MM.1S (cell line): ENCODE measurements at regions not wholly inside any gene's neighbourhood (a gene's known extent, or its start where the extent isn't known, plus 50 kb on each side); places are given as distances from the start of the nearest gene placed in this dataset.

Experiments
- DNase-seq: peaks from one replicate; pipeline ENCODE4 v3.0.0-alpha.2; 2015
- H2AFZ ChIP-seq: fragments of 300-600 bp; sonication (generic); 2 replicates; pipeline ENCODE4 v1.6.0; 2016; ENCODE audit warnings: antibody characterized with exemption, low read length
- H3F3A ChIP-seq: fragments of 300-600 bp; sonication (generic); 2 replicates; pipeline ENCODE4 v1.6.1; 2016; ENCODE audit warnings: mild to moderate bottlenecking, antibody characterized with exemption, low read length, moderate library complexity, mixed read lengths; ENCODE audit not compliant: insufficient read depth
- H3K27ac ChIP-seq: fragments of 300-600 bp; sonication (generic); 2 replicates; pipeline ENCODE4 v1.5.1; 2016; ENCODE audit warnings: mild to moderate bottlenecking, low read length
- H3K27me3 ChIP-seq: fragments of 300-600 bp; sonication (generic); replicated peaks from 2 replicates; pipeline ENCODE4 v1.6.0; 2016; ENCODE audit warnings: low read length; ENCODE audit not compliant: insufficient read depth
- H3K36me3 ChIP-seq: fragments of 300-600 bp; sonication (generic); replicated peaks from 2 replicates; pipeline ENCODE4 v1.6.1; 2016; ENCODE audit warnings: mild to moderate bottlenecking, low read length, mixed read lengths; ENCODE audit not compliant: insufficient read depth
- H3K4me1 ChIP-seq: fragments of 300-600 bp; sonication (generic); 2 replicates; pipeline ENCODE4 v1.6.1; 2016; ENCODE audit warnings: low read length, mixed read lengths
- H3K4me2 ChIP-seq: fragments of 300-600 bp; sonication (generic); 2 replicates; pipeline ENCODE4 v1.6.0; 2016; ENCODE audit warnings: low read depth, low read length
- H3K4me3 ChIP-seq: fragments of 300-600 bp; sonication (generic); 2 replicates; pipeline ENCODE4 v1.5.1; 2016; ENCODE audit warnings: low read length, mixed read lengths
- H3K79me2 ChIP-seq: fragments of 300-600 bp; sonication (generic); 2 replicates; pipeline ENCODE4 v1.6.1; 2016; ENCODE audit warnings: mixed run types, low read length, mixed read lengths
- H3K9ac ChIP-seq: fragments of 300-600 bp; sonication (generic); 2 replicates; pipeline ENCODE4 v1.6.1; 2016; ENCODE audit warnings: low read length, mixed read lengths
- H3K9me2 ChIP-seq: fragments of 300-600 bp; sonication (generic); replicated peaks from 2 replicates; pipeline ENCODE4 v1.6.1; 2016; ENCODE audit warnings: mild to moderate bottlenecking, low read length, mixed read lengths; ENCODE audit not compliant: insufficient read depth
- H3K9me3 ChIP-seq: fragments of 300-600 bp; sonication (generic); replicated peaks from 2 replicates; pipeline ENCODE4 v1.6.1; 2016; ENCODE audit warnings: mild to moderate bottlenecking, low read length, mixed read lengths; ENCODE audit not compliant: insufficient read depth
- H4K20me1 ChIP-seq: fragments of 300-600 bp; sonication (generic); 2 replicates; pipeline ENCODE4 v1.6.1; 2016; ENCODE audit warnings: mild to moderate bottlenecking, low read length, moderate library complexity, mixed read lengths; ENCODE audit not compliant: insufficient read depth
- EZH2 ChIP-seq: fragments of 300-600 bp; sonication (generic); optimal IDR thresholded peaks from 2 replicates; pipeline ENCODE3; 2017; ENCODE audit warnings: low read depth, mild to moderate bottlenecking, antibody characterized with exemption, low read length, mixed read lengths
- EZH2phosphoT487 ChIP-seq: fragments of 300-600 bp; sonication (generic); IDR thresholded peaks from 2 replicates; pipeline ENCODE4 v1.6.1; 2018; ENCODE audit warnings: antibody characterized with exemption, low read length
- TF ChIP-seq, protein P1 (sequence below): fragments of 300-600 bp; sonication (generic); IDR thresholded peaks from 2 replicates; pipeline ENCODE4 v1.5.1; 2016; ENCODE audit warnings: antibody characterized with exemption, low read length, mixed read lengths

GRCh38 chr18:39205565-39206195 lies 1640.1 kb upstream of the CELF4 start:
- no peaks in the 10 kb centered on the region for H3K36me3 ChIP-seq
- H3K4me2 ChIP-seq: no peak overlapping the region
- H3K27ac ChIP-seq: no peak overlapping the region
- H3K79me2 ChIP-seq: no peaks in the 10 kb centered on the region
- no peaks in the 10 kb centered on the region for H4K20me1 ChIP-seq
- no peak overlapping the region for H2AFZ ChIP-seq
- TF ChIP-seq EZH2phosphoT487 (no peak), EZH2 (no peak)
- TF ChIP-seq, protein P1, sequence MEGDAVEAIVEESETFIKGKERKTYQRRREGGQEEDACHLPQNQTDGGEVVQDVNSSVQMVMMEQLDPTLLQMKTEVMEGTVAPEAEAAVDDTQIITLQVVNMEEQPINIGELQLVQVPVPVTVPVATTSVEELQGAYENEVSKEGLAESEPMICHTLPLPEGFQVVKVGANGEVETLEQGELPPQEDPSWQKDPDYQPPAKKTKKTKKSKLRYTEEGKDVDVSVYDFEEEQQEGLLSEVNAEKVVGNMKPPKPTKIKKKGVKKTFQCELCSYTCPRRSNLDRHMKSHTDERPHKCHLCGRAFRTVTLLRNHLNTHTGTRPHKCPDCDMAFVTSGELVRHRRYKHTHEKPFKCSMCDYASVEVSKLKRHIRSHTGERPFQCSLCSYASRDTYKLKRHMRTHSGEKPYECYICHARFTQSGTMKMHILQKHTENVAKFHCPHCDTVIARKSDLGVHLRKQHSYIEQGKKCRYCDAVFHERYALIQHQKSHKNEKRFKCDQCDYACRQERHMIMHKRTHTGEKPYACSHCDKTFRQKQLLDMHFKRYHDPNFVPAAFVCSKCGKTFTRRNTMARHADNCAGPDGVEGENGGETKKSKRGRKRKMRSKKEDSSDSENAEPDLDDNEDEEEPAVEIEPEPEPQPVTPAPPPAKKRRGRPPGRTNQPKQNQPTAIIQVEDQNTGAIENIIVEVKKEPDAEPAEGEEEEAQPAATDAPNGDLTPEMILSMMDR: no peak
- no peak for DNase-seq
- no peaks in the 10 kb centered on the region for H3K9me3 ChIP-seq
- no peaks in the 10 kb centered on the region for H3F3A ChIP-seq
- H3K9ac ChIP-seq: no peak overlapping the region
- H3K27me3 ChIP-seq: no peaks in the 10 kb centered on the region
- H3K4me1 ChIP-seq: no peaks in the 10 kb centered on the region
- no peaks in the 10 kb centered on the region for H3K9me2 ChIP-seq
- no peak overlapping the region for H3K4me3 ChIP-seq

GRCh38 chr18:39200153-39200552 lies 1634.6 kb upstream of the CELF4 start:
- Histone ChIP-seq H3K9me2 (no peaks in the 10 kb centered on the region), H3F3A (no peaks in the 10 kb centered on the region), H3K79me2 (no peaks in the 10 kb centered on the region), H3K36me3 (no peaks in the 10 kb centered on the region), H2AFZ (no peak overlapping the region), H3K9ac (no peak overlapping the region), H4K20me1 (no peaks in the 10 kb centered on the region), H3K9me3 (no peaks in the 10 kb centered on the region), H3K4me1 (no peaks in the 10 kb centered on the region), H3K27ac (no peak overlapping the region), H3K4me3 (no peak overlapping the region), H3K27me3 (no peaks in the 10 kb centered on the region), H3K4me2 (no peak overlapping the region)
- TF ChIP-seq EZH2phosphoT487: no peak
- TF ChIP-seq, protein P1: no peak
- no peak for TF ChIP-seq EZH2
- DNase-seq: no peak

- H3K79me2 ChIP-seq: no peaks in the 10 kb centered on the region
- H3K27ac ChIP-seq: no peak overlapping the region
- no peak overlapping the region for H3K4me2 ChIP-seq
- no peaks in the 10 kb centered on the region for H3F3A ChIP-seq
- H2AFZ ChIP-seq: no peak overlapping the region
- H3K4me1 ChIP-seq: no peaks in the 10 kb centered on the region
- no peak for DNase-seq
- no peaks in the 10 kb centered on the region for H3K36me3 ChIP-seq
- H3K9ac ChIP-seq: no peak overlapping the region
- no peaks in the 10 kb centered on the region for H4K20me1 ChIP-seq
- no peak for TF ChIP-seq EZH2phosphoT487
- no peak for TF ChIP-seq EZH2
- TF ChIP-seq, protein P1: no peak
- H3K4me3 ChIP-seq: no peak overlapping the region
- no peaks in the 10 kb centered on the region for H3K27me3 ChIP-seq
- H3K9me3 ChIP-seq: no peaks in the 10 kb centered on the region
- H3K9me2 ChIP-seq: no peaks in the 10 kb centered on the region
Measured at GRCh38 chr18:39199231-39199855, 1633.7 kb upstream of the CELF4 start.
